ENCODE measurements at regions not wholly inside any gene's neighbourhood (a gene's known extent, or its start where the extent isn't known, plus 50 kb on each side); places are given as distances from the start of the nearest gene placed in this dataset.
"Not testable (repeated sequence)": the region's sequence is repeated elsewhere in the genome, so short reads cannot be mapped to it uniquely, and the experiment has no call there.

DNA sequence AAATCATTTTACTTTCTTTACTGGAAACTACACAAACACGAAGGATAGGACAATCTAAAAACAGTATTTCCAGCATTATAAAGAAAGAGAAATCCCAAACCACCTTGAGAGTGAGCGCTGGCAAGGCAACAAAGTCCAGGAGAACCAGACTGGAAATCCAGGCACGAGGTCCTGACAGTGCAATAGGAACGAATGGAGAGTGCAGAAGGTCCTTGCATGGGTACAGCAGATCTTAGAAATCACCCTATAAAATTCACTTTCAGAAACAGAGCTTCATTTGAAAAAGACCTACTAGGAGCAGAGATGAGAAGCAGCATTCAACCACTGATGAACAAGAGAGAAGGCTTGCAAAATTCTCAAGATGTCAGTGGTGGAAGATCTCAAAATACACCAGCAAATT lies 133.7 kb upstream of the ST8SIA4 start:
- DNase-seq (ENCODE audit: low read depth) = no peak

DNA sequence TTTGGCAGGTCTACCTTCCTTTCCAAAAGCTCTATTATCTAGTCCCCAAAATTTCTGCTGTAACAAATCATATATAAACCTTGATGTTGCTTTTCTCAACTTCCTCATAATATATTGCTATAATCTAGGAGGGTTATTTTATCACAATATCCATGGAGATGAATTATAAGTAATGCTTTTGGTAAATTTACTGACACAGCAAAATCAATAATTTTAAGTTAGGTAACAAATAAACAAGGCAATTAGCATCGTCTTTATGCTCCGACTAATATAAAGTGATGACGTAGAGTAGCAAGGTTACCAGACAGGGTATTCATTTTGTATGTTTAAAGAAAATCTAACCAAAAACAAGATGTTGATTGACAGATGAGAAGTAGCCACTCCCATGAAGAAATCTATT lies 132.3 kb upstream of the ST8SIA4 start:
- DNase-seq (ENCODE audit: low read depth) = no peak

DNA sequence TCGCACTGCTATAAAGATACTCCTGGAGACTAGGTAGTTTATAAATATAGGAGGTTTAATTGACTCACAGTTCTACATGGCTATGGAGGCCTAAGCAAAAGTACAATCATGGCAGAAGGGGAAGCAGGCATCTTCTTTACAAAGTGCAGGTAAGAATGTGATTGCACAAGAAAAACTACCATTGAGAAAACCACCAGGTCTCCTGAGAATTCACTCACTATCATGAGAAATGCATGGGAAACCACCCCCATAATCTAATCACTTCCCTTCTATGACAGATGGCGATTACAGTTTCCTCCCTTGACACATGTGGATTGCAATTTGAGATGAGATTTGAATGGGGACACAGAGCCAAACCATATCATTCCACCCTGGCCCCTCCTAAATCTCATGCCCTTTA lies 121.2 kb upstream of the ST8SIA4 start:
- no peak for DNase-seq (ENCODE audit: low read depth)

DNA sequence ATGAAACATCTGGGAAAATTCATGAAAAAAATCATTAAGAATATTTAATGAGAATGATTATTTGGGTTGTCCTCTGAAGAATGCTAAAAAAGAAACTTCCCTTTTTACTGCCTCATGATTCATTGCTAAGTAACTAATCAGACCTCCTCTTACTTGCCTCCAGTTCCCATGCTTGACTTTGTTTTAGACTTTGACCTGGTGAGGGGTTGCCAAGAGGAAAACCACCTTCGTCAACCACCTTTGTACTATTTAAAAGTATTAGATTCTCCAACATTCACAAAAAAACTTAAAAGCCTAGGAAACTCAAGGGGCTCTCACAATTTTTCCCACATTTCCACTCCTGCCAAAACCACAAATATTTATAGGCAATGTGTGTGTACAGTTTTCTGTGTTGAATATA lies 115.2 kb upstream of the ST8SIA4 start:
- no peak for DNase-seq (ENCODE audit: low read depth)

DNA sequence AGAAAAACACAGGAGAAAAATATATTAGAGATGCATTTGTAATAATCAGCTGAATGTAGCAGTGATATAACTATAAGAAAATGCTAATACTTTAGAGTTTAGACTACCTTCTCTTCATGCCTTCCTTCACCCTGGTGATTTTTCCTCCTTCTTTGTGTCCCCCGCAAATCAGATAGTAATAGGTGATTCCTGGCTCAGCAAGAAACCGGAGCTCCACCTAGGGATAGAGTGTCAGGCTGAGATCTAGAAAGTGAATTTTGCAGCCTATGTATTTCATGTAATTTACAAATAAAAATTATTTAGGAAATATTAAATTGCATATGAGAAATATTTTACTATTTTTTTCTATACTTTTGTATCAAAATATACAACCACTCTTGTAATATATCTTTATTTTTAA lies 109.8 kb upstream of the ST8SIA4 start:
- no peak for DNase-seq (ENCODE audit: low read depth)

DNA sequence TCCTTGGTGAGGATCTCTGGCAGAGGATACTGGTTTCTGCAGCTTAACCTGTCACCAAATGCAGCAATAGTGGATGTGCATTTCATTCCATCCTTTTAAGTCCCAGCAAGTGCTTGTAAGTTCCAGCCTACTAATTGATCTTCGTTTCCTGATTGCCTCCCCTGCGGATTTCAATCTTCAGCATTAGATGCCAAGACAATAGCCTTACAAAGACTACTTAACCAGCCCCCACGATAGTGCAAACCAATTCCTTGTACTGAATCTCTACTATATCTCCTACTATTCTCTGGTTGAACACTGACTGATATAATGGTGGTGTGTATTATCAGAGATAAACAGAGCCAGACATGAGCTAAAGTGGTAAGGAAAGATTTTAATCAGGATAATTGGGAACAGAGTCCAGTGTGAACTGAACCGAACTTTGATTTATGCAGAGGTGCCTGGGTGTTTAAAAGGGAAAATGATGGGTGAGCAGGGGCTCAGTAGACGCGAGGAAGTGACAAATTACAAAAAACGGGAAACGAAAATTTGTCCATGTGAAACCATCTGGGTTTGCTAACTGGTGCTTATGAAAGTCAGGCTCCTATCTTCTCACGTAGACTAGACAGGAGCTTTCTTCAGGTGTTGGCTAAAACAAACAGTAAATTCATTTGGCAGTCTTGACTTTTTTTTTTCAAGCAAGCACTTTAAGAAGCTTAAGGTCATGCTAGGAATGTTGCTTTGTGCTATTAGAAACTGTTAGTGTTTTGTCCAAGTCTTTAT lies 106.9 kb upstream of the ST8SIA4 start:
- no peak for DNase-seq (ENCODE audit: low read depth)

DNA sequence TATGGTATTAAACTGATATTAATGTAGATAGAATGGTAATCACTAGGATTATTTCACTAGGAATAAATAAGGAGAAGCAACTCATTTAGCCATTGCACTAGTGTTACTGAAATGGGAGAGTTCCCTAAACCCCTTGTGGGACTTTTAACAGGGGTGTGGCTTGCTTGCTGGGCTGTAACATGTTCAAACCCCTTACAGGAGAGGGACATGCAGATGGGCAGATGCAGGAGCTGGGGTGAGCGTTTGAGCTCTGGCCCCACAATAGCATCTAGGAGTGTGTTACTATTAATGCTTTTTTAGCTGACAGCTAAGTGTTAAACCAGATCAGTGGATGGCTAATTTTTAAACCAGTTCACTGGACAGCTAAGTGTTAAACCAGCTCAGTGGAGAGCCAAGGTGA lies 89.3 kb upstream of the ST8SIA4 start:
- no peak for DNase-seq (ENCODE audit: low read depth)

DNA sequence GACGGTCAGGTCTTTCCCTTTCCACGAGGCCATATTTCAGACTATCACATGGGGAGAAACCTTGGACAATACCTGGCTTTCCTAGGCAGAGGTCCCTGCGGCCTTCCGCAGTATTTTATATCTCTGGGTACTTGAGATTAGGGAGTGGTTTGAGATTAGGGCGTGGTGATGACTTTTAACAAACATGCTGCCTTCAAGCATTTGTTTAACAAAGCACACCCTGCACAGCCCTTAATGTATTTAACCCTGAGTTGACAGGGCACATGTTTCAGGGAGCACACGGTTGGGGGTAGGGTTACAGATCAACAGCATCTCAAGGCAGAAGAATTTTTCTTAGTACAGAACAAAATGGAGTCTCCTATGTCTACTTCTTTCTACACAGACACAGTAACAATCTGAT lies 80.5 kb upstream of the ST8SIA4 start:
- not testable (repeated sequence) for DNase-seq (ENCODE audit: low read depth)

DNA sequence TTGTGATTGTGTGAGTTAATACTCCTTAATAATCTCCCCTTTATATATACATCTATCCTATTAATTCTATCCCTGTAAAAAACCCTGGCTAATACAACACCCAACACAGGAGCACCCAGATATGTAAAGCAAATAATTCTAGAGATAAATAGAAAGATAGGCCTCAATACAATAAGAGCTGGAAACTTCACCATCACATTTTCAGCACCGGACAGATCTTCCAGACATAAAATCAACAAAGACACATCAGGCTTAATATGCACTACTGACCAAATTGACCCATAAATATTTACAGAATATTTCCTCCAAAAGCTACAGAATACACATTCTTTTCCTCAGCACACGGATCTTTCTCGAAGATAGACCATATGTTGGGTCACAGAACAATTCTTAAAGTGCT lies 71.0 kb upstream of the ST8SIA4 start:
- DNase-seq (ENCODE audit: low read depth) = no peak

DNA sequence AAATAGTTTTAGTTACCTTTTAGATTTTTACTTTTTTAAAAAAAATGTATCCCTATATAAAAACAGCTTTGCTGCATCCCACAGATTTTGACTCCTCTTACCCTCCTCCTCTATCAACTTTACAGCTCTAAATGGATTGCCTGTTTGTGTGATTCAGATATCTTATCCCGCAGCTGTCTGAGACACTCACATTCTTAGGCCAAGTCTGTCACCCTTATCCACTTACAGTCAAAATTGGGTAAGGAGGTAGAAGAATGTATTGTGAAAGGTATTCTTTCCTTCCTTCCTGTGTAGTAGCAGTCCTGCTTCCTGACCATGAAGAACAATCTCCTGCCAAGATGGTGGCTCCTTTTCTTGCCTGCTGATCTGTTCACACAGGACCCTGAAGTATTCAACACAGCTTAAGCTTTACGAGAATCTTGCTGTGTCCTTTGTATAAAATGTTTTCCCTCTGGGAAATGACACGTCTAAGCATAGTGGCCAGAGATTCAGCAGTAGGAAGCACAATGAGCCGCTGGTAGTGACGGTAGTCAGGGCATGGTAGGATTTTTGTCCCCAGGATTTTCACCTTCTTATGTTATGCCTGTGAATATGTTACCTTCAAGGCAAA lies 67.7 kb upstream of the ST8SIA4 start:
- no peak for DNase-seq (ENCODE audit: low read depth)

DNA sequence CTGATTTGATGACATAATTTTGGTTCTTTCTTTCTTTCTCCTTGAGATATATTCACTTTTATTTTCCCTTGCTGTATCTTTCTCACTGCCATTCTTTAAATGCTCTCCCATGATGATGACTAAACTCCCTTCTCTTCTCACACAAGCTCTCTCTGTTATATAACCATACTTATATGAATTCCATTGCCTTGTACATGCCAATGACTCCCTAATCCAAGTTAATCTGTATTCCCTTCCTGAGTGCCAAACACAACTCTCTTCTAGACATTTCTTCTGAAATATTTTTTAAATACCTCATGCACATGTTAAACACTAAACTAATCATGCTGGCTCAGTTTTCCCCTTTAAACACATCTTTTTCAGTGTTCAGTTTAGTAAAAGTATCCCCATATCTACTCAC lies 62.2 kb upstream of the ST8SIA4 start:
- DNase-seq (ENCODE audit: low read depth) = no peak
